ENCODE measurements at regions not wholly inside any gene's neighbourhood (a gene's known extent, or its start where the extent isn't known, plus 50 kb on each side); places are given as distances from the start of the nearest gene placed in this dataset.

DNA sequence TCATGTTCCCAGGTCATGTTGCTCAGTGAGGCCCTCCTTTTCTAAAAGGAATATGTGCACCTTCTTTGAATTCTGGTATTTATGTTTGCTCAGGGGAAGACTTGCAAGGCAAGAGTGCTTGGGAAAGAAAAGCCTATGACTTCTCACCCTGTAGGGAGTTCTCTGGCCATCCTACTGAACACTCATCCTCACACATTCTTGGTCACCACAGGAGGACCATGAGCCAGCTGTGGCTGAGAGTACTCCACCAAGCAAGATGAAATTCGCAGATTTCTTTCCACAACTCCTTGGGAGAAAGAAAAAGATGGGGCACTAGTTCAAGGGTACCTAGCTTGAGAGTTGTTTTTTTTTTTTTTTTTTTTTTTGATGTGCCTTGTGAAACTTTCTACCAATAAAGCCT lies 179.6 kb downstream of the FZD1 start:
- TF ChIP-seq CTCF (IDR thresholded peaks at IDR 0.05; ENCODE audit: insufficient read depth, low read length, poor library complexity, severe bottlenecking) (no peak), EZH2phosphoT487 (conservative IDR thresholded peaks at IDR 0.05; ENCODE audit: low read length) (no peak)

Data from SU-DHL-6 (cell line).